GM19438 (cell line): ENCODE measurements at regions not wholly inside any gene's neighbourhood (a gene's known extent, or its start where the extent isn't known, plus 50 kb on each side); places are given as distances from the start of the nearest gene placed in this dataset.

Experiments used
- ATAC-seq: cut with Tn5 transposase; IDR thresholded peaks from one replicate; pipeline ENCODE4 v1.9.1; 2021; ENCODE audit warnings: low read depth; ENCODE audit not compliant: unreplicated experiment

GRCh38 chr10:3946234-3947229 is 161.5 kb upstream of the KLF6 start:
- no peak for ATAC-seq

- ATAC-seq = no peak
Observed at GRCh38 chr10:3945026-3945425, 160.0 kb upstream of the KLF6 start.

- no peak for ATAC-seq
Observed at GRCh38 chr10:3944591-3944990, 159.6 kb upstream of the KLF6 start.

- ATAC-seq = no peak
Observed at GRCh38 chr10:3943695-3944257, 158.8 kb upstream of the KLF6 start.

GRCh38 chr10:3942937-3943489 is 158.0 kb upstream of the KLF6 start:
- ATAC-seq = no peak

- no peak for ATAC-seq
Observed at GRCh38 chr10:3941676-3942075, 156.7 kb upstream of the KLF6 start.

DNA sequence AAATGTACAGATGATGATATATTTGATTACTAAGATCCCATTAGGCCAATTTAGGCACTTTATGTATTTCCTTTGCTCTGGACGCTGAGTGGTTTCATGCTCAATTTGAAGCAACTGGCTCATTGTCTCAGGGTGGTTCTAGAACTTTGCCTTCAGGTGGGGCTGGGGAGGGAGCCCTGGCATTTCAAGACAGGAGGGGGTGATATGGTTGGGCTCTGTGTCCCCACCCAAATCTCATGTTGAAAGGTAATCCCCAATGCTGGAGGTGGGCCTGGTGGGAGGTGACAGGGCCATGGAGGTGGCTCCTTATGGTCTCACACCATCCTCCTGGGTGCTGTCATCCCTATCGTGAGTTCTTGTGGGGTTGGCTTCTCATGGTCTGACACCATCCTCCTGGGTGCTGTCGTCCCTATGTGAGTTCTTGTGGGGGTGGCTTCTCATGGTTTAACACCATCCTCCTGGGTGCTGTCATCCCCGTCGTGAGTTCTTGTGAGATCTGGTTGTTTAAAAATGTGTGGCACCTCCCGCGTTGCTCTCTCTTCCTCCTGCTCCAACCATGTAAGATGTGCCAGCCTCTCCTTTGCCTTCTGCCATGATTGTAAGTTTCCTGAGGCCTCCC is 151.5 kb upstream of the KLF6 start:
- ATAC-seq = no peak

DNA sequence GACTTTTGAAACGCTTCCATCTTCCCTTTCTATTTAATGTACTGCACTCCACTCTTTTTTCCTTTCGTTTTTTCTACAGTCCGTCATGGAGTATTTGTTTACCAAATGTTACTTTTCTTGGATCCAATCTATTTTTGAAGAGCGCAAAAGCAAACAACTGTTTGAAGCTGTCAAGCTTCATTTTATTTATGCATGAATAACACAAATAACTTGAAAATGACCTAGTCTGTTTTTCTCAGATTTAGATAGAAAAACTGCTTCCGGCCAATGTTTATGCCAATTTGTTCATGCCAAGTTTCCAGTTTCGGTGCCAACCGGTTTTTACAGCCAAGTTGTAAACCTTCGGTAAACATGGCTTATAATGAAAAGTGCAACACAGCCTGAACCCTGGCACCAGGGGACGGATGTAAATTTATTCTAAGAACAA is 150.9 kb upstream of the KLF6 start:
- ATAC-seq = no peak

DNA sequence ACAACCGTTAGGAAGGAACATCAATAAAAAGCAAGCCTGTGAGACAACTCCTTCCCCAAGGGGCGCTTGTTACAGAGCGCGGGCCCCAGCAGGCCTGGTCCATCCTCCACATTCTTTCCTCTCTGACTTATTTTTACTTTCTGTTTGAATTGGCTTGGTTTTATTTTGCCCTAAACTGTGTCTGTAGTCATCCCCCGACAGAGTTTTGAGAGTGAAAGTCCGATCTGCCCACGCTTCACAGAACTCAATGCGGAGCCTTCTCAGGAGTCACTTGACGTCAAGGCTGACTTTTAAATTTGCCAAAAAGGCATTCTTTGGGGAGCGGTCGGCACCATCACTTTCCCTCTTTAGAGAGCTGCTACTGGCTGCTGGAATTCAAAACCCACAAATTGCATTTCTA is 150.1 kb upstream of the KLF6 start:
- peak; percentile 100 for ATAC-seq

DNA sequence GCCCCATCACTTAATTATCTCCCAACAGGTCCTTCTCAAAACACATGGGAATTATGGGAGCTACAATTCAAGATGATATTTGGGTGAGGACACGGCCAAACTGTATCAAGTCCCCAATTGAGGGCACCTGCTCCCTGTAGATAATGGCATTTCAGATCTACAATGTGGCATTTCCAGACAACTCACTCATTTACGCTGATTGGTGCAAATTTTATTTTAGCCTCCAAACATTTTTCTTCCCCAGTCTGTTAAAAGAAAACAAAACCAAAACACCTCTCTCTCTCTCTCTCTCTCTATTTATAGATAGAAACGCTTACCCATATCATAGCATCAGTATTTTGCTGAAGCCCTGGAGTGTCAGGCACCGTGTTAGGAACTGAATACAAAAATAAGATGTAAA is 148.7 kb upstream of the KLF6 start:
- no peak for ATAC-seq

GRCh38 chr10:3932597-3933375 is 147.8 kb upstream of the KLF6 start:
- no peak for ATAC-seq

DNA sequence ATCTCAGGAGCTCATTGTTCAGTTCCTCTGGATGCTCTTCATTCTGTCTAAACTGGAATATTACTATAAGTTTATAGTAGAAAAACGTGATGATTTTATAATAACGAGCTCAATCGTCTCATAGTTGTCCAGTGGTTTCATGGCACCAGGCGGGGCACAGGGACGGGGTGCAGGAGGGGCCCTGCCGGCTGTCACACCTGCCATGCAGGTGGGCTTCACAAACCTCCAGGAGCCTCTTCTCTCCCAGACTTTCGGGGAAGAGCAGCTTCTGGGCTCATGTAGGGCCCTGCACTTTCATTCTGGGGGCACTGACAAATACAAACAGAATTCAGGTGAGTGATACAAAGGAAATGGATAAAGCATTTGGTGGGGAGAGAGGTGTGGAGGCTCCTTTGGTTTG is 146.9 kb upstream of the KLF6 start:
- ATAC-seq = no peak

DNA sequence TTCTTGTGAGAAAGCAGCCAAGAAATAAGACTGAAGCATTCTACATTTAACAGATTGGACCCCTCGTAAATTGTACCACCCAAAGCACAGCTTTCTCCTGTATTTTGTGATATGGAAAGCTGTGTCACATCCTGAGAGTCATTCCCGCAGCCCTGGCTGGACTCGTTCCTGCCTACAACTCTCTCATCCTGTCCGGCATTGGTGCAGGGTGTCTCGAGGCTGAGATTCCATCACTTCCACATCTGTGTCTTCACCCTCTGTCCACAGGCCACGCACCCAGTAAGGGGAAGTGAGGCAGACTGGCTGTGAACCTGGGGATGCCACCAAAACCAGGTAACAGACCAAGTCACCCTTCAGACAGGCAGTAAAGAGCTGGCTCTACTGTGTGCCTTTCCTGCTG is 146.2 kb upstream of the KLF6 start:
- no peak for ATAC-seq

DNA sequence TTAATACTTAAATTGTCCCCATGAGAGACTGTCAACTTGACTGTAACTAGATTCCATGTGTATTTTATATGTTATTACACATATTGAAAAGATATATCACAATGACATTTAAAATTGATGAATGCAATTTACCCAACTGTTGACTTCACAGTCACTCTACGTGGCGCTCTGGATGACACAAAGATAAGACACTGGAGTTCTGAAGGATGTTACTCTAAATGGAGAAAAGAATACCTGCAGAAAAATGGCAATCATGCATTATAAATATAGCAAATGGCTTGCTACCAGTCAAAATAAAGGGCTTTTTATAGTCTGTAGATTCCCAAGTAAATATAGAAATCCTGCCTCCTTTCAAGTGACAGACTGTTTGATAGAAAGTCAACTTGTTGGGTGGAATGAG is 143.6 kb upstream of the KLF6 start:
- ATAC-seq = no peak

GRCh38 chr10:3928078-3928477 is 143.1 kb upstream of the KLF6 start:
- ATAC-seq = no peak

GRCh38 chr10:3926675-3927525 is 141.9 kb upstream of the KLF6 start:
- ATAC-seq = no peak

GRCh38 chr10:3926258-3926657 is 141.2 kb upstream of the KLF6 start:
- no peak for ATAC-seq

- ATAC-seq = no peak
Observed at GRCh38 chr10:3925184-3925583, 140.2 kb upstream of the KLF6 start.

- ATAC-seq = no peak
Observed at GRCh38 chr10:3924344-3924743, 139.3 kb upstream of the KLF6 start.

GRCh38 chr10:3923033-3923432 is 138.0 kb upstream of the KLF6 start:
- ATAC-seq = no peak
